Islet precursor cell (in vitro differentiated cells): ENCODE measurements at regions not wholly inside any gene's neighbourhood (a gene's known extent, or its start where the extent isn't known, plus 50 kb on each side); places are given as distances from the start of the nearest gene placed in this dataset.
A peak's percentile ranks its signal among the peaks of the same experiment; 100 is the strongest.

Source experiments
- DNase-seq: peaks from one replicate; pipeline ENCODE4 v3.0.0-alpha.2; 2018

- no peak for DNase-seq
These were observed 131.6 kb upstream of the TAB2 start for GRCh38 chr6:149185799-149186357.

GRCh38 chr6:149186873-149187272, 130.6 kb upstream of the TAB2 start:
- DNase-seq, result no peak

GRCh38 chr6:149190224-149190831, 127.2 kb upstream of the TAB2 start:
- DNase-seq, result no peak

GRCh38 chr6:149194820-149195558, 122.5 kb upstream of the TAB2 start:
- no peak for DNase-seq

- DNase-seq, result no peak
These were observed 121.4 kb upstream of the TAB2 start for GRCh38 chr6:149196091-149196490.

- no peak for DNase-seq
These were observed 120.0 kb upstream of the TAB2 start for GRCh38 chr6:149197482-149197881.

GRCh38 chr6:149198265-149198664, 119.2 kb upstream of the TAB2 start:
- DNase-seq, result no peak

- no peak for DNase-seq
These were observed 117.1 kb upstream of the TAB2 start for GRCh38 chr6:149200282-149200945.

GRCh38 chr6:149201068-149201655, 116.3 kb upstream of the TAB2 start:
- DNase-seq, result no peak

GRCh38 chr6:149202100-149202499, 115.4 kb upstream of the TAB2 start:
- no peak for DNase-seq

GRCh38 chr6:149202952-149203351, 114.6 kb upstream of the TAB2 start:
- DNase-seq, result no peak

GRCh38 chr6:149203509-149203908, 114.0 kb upstream of the TAB2 start:
- no peak for DNase-seq

- DNase-seq, result no peak
These were observed 109.3 kb upstream of the TAB2 start for GRCh38 chr6:149208134-149208601.

- DNase-seq, result peak; percentile 63
These were observed 107.4 kb upstream of the TAB2 start for GRCh38 chr6:149209871-149210775.

GRCh38 chr6:149211046-149211571, 106.4 kb upstream of the TAB2 start:
- no peak for DNase-seq

GRCh38 chr6:149212206-149212605, 105.3 kb upstream of the TAB2 start:
- DNase-seq, result no peak

GRCh38 chr6:149212892-149213801, 104.4 kb upstream of the TAB2 start:
- no peak for DNase-seq

- DNase-seq, result no peak
These were observed 103.7 kb upstream of the TAB2 start for GRCh38 chr6:149213829-149214228.

- DNase-seq, result no peak
These were observed 101.1 kb upstream of the TAB2 start for GRCh38 chr6:149216459-149216858.

GRCh38 chr6:149217466-149217888, 100.0 kb upstream of the TAB2 start:
- DNase-seq, result no peak

- no peak for DNase-seq
These were observed 99.0 kb upstream of the TAB2 start for GRCh38 chr6:149218471-149218870.
